ENCODE measurements at regions not wholly inside any gene's neighbourhood (a gene's known extent, or its start where the extent isn't known, plus 50 kb on each side); places are given as distances from the start of the nearest gene placed in this dataset.

- no peak overlapping the region for H3K27ac ChIP-seq
- no peak for TF ChIP-seq ZFX (IDR thresholded peaks at IDR 0.05)
- TF ChIP-seq, protein P1, sequence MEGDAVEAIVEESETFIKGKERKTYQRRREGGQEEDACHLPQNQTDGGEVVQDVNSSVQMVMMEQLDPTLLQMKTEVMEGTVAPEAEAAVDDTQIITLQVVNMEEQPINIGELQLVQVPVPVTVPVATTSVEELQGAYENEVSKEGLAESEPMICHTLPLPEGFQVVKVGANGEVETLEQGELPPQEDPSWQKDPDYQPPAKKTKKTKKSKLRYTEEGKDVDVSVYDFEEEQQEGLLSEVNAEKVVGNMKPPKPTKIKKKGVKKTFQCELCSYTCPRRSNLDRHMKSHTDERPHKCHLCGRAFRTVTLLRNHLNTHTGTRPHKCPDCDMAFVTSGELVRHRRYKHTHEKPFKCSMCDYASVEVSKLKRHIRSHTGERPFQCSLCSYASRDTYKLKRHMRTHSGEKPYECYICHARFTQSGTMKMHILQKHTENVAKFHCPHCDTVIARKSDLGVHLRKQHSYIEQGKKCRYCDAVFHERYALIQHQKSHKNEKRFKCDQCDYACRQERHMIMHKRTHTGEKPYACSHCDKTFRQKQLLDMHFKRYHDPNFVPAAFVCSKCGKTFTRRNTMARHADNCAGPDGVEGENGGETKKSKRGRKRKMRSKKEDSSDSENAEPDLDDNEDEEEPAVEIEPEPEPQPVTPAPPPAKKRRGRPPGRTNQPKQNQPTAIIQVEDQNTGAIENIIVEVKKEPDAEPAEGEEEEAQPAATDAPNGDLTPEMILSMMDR (conservative IDR thresholded peaks at IDR 0.05) = no peak
Measured at GRCh38 chr9:80059191-80059590, 487.4 kb downstream of the TLE4 start.

DNA sequence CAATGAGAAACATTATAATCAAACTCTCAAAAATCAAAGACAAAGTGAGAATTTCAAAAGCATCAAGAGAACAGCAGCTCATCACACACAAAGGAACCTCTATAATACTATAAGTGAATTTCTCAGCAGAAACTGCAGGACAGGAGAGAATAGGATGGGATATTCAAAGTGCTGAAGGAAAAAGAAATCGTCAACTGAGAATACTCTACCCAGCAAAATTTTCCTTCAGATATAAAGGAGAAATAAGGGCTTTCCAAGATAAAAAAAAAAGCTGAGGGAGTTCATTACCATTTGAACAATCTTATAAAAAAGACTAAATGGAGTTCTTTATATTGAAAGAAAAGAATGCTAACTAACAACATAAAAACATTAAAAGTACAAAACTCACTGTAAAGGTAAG is 481.1 kb downstream of the TLE4 start:
- TF ChIP-seq, protein P1 (conservative IDR thresholded peaks at IDR 0.05) = no peak
- TF ChIP-seq ZFX (IDR thresholded peaks at IDR 0.05) = no peak
- no peak overlapping the region for H3K27ac ChIP-seq

GRCh38 chr9:80049096-80049782 is 477.5 kb downstream of the TLE4 start:
- H3K27ac ChIP-seq = no peak overlapping the region
- TF ChIP-seq ZFX (IDR thresholded peaks at IDR 0.05) = no peak
- TF ChIP-seq, protein P1 (conservative IDR thresholded peaks at IDR 0.05) = no peak

DNA sequence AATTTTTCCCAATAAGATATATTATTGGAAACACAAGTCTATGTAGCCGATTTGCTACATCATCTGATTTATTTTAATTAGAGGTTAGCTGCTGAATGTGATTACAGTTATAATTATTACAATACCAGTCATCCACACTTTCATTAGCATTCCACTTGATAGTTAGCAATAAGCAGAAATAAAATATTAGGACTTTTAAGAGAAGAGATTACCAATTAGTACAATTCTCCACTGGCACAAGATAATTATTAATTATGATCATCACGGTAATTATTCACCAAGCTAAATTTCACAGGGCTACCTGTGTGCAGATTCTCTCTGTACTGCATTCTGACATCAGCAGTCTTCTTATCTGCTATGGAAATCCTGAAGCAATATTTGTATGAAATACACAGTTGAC is 474.7 kb downstream of the TLE4 start:
- no peak overlapping the region for H3K27ac ChIP-seq
- TF ChIP-seq, protein P1 (conservative IDR thresholded peaks at IDR 0.05) = no peak

DNA sequence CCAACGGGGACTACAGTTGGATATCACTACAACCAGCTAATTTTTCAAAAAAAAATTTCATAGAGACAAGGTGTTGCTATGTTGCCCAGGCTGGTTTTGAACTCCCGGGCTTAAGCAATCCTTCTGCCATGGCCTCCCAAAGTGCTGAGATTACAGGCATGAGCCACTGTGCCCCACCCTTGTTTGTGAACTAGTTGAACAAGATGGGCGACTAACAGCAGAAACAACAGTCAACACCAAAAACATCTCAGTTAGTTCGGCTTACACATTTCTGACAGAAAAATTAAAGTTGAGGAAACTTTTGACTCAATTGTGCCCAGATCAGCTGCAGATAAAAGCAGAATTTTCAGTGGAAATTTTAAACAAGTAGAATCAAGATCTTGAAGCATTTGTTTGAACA is 470.1 kb downstream of the TLE4 start:
- TF ChIP-seq, protein P1 (conservative IDR thresholded peaks at IDR 0.05) = no peak
- TF ChIP-seq ZFX (IDR thresholded peaks at IDR 0.05) = no peak

GRCh38 chr9:80040457-80040856 is 468.7 kb downstream of the TLE4 start:
- TF ChIP-seq ZFX (IDR thresholded peaks at IDR 0.05) = no peak
- TF ChIP-seq, protein P1 (conservative IDR thresholded peaks at IDR 0.05) = no peak
- no peak overlapping the region for H3K27ac ChIP-seq

More for the DNA sequence above, 470.1 kb downstream of the TLE4 start:
- no peak overlapping the region for H3K27ac ChIP-seq

GRCh38 chr9:80030801-80031200 is 459.0 kb downstream of the TLE4 start:
- no peak for TF ChIP-seq ZFX (IDR thresholded peaks at IDR 0.05)
- TF ChIP-seq, protein P1 (conservative IDR thresholded peaks at IDR 0.05) = no peak

More at GRCh38 chr9:80030801-80031200, 459.0 kb downstream of the TLE4 start:
- H3K27ac ChIP-seq = no peak overlapping the region

Measured in C4-2B (cell line).